ENCODE measurements at regions not wholly inside any gene's neighbourhood (a gene's known extent, or its start where the extent isn't known, plus 50 kb on each side); places are given as distances from the start of the nearest gene placed in this dataset.

DNA sequence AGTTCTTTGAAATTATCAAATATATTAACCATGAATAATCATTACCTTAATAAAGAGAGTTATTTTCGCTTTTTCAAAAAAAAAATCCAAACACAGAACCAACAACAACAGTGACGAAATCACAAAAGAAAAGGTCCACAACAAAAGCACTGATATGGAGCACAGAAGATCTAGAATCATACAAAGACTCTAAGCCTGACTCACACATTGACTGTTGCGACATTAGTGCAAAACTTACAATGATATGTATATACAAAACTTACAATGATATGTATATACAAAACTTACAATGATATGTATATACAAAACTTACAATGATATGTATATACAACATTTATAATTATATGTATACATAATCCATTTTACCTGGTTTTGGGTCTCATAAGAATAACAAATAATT is 117.7 kb downstream of the USP22 start:
- H3K36me3 ChIP-seq = no peaks in the 10 kb centered on the region
- WGBS, 2 donors (ENCODE audit: low coverage in 1 of 2) = 86 to 96% methylated on average over 3 of the region's 3 CpGs
- intact Hi-C loops (cut with DNase I; ENCODE audit: low total_unique reads) (no loop called here), in situ Hi-C loops (cut with MboI; ENCODE audit: low pct_ligation_motif_present in 1 of 4, low pct_unique_long_range_greater_than_20kb in 1 of 4, low sequenced_read_pairs in 3 of 4) (no loop called here)
- TF ChIP-seq EP300 (IDR thresholded peaks at IDR 0.05; ENCODE audit: low read depth) (no peak), POLR2AphosphoS5 (IDR thresholded peaks at IDR 0.05) (no peak), POLR2A (IDR thresholded peaks at IDR 0.05) (no peak)
- TF ChIP-seq, protein P1, sequence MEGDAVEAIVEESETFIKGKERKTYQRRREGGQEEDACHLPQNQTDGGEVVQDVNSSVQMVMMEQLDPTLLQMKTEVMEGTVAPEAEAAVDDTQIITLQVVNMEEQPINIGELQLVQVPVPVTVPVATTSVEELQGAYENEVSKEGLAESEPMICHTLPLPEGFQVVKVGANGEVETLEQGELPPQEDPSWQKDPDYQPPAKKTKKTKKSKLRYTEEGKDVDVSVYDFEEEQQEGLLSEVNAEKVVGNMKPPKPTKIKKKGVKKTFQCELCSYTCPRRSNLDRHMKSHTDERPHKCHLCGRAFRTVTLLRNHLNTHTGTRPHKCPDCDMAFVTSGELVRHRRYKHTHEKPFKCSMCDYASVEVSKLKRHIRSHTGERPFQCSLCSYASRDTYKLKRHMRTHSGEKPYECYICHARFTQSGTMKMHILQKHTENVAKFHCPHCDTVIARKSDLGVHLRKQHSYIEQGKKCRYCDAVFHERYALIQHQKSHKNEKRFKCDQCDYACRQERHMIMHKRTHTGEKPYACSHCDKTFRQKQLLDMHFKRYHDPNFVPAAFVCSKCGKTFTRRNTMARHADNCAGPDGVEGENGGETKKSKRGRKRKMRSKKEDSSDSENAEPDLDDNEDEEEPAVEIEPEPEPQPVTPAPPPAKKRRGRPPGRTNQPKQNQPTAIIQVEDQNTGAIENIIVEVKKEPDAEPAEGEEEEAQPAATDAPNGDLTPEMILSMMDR (IDR thresholded peaks at IDR 0.05) = no peak
- H3K27me3 ChIP-seq = no peaks in the 10 kb centered on the region
- no peak for DNase-seq
- no peak overlapping the region for H3K4me3 ChIP-seq
- peaks cover 0 to 8% (median 0%) of the 10 kb centered on the region in 4 donors for H3K4me1 ChIP-seq
- no peak overlapping the region for H3K27ac ChIP-seq
- H3K9me3 ChIP-seq = no peaks in the 10 kb centered on the region

DNA sequence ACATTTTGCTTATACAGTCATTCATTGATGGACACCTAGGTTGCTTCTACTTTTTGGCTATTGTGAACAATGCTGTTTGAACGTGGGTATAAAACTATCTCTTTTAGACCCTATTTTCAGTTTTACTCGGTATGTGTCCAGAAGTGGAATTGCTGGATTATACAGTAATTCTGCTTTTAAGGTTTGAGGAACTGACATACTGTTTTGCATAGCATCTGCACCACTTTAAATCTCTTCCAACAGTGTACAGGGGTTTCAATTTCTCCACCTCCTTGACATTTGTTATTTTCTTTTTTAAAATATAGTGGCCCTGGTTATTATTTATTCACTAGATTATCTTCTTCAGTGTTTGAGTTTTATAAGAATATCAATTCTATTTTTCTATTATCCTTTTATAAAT is 116.9 kb downstream of the USP22 start:
- intact Hi-C loops (cut with DNase I; ENCODE audit: low total_unique reads) (no loop called here), in situ Hi-C loops (cut with MboI; ENCODE audit: low pct_ligation_motif_present in 1 of 4, low pct_unique_long_range_greater_than_20kb in 1 of 4, low sequenced_read_pairs in 3 of 4) (no loop called here)
- 63 to 71% methylated on average over 2 of the region's 2 CpGs for WGBS, 2 donors (ENCODE audit: low coverage in 1 of 2)

DNA sequence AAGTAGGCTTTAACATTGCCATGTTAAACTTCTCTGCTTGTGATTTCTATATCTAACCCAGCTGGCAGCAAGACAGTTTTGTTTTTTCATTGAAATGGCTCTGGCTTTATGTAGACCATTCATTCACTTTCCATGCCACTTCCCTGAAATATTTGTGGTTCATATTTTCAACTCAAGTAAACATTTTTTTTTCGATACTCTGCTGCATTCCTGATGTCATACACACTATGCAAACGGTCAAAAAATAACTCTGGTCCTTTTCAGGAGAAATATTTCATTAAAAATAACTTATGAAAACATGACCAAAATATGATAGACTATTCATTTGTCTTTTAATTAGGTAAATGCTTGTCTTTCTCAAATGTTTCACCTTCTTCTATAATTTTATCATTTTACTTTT is 116.3 kb downstream of the USP22 start:
- Histone ChIP-seq H3K36me3 (no peaks in the 10 kb centered on the region), H3K27ac (no peak overlapping the region), H3K4me1 (peaks cover 0 to 12% (median 0%) of the 10 kb centered on the region in 4 donors), H3K9me3 (no peaks in the 10 kb centered on the region), H3K4me3 (no peak overlapping the region), H3K27me3 (no peaks in the 10 kb centered on the region)
- no peak for TF ChIP-seq EP300 (IDR thresholded peaks at IDR 0.05; ENCODE audit: low read depth)
- TF ChIP-seq, protein P1 (IDR thresholded peaks at IDR 0.05) = no peak
- TF ChIP-seq POLR2AphosphoS5 (IDR thresholded peaks at IDR 0.05) = no peak
- intact Hi-C loops (cut with DNase I; ENCODE audit: low total_unique reads) = no loop called here
- in situ Hi-C loops (cut with MboI; ENCODE audit: low pct_ligation_motif_present in 1 of 4, low pct_unique_long_range_greater_than_20kb in 1 of 4, low sequenced_read_pairs in 3 of 4) = no loop called here
- no peak for DNase-seq
- WGBS, 2 donors (ENCODE audit: low coverage in 1 of 2) = 50 to 53% methylated on average over 2 of the region's 2 CpGs

More for the DNA sequence above, 116.9 kb downstream of the USP22 start:
- DNase-seq = no peak
- no peak overlapping the region for H3K27ac ChIP-seq
- H3K36me3 ChIP-seq = no peaks in the 10 kb centered on the region
- H3K9me3 ChIP-seq = no peaks in the 10 kb centered on the region
- TF ChIP-seq EP300 (IDR thresholded peaks at IDR 0.05; ENCODE audit: low read depth) (no peak), POLR2AphosphoS5 (IDR thresholded peaks at IDR 0.05) (no peak), POLR2A (IDR thresholded peaks at IDR 0.05) (no peak)
- TF ChIP-seq, protein P1 (IDR thresholded peaks at IDR 0.05) = no peak
- no peak overlapping the region for H3K4me3 ChIP-seq
- H3K4me1 ChIP-seq = peaks cover 0 to 12% (median 0%) of the 10 kb centered on the region in 4 donors
- H3K27me3 ChIP-seq = no peaks in the 10 kb centered on the region

DNA sequence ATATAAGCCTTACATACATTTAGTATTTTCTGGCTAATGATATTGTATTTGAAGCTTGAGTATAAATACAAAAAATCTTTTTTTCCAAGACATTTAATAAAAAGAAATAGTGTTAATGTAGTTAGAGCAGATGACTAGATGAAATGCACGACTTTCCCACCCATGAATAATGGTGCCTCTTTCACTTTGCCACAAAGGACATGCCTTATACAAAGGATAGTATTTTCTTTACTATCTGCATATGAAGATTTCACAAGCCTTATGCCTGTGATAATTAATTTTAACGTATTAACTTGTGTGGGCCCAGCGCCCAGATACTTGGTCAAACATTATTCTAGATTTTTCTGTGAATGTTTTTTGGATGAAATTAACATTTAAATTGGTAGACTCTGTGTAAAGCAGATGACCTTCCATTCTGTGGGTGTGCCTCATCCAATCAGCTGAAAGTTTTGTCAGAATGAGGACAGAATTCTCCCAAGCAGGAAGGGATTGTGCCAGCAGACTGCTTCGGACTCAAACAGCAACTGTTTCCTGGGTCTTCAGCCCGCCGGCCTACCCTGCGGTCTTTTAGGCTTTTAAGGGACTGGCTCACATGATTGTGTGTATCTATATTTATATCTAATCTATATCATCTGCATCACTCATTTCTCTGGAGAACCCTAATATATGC is 115.4 kb downstream of the USP22 start:
- H3K4me3 ChIP-seq = no peak overlapping the region
- no peaks in the 10 kb centered on the region for H3K9me3 ChIP-seq
- in situ Hi-C loops (cut with MboI; ENCODE audit: low pct_ligation_motif_present in 1 of 4, low pct_unique_long_range_greater_than_20kb in 1 of 4, low sequenced_read_pairs in 3 of 4) = no loop called here
- intact Hi-C loops (cut with DNase I; ENCODE audit: low total_unique reads) = no loop called here
- peaks cover 0 to 12% (median 0%) of the 10 kb centered on the region in 4 donors for H3K4me1 ChIP-seq
- TF ChIP-seq POLR2AphosphoS5 (IDR thresholded peaks at IDR 0.05) (no peak), POLR2A (IDR thresholded peaks at IDR 0.05) (no peak), EP300 (IDR thresholded peaks at IDR 0.05; ENCODE audit: low read depth) (no peak)
- TF ChIP-seq, protein P1 (IDR thresholded peaks at IDR 0.05) = no peak
- DNase-seq = no peak
- no peaks in the 10 kb centered on the region for H3K36me3 ChIP-seq
- 77 to 83% methylated on average over 1 to 7 of the region's 7 CpGs for WGBS, 2 donors (ENCODE audit: low coverage in 1 of 2)
- no peaks in the 10 kb centered on the region for H3K27me3 ChIP-seq
- peak overlapping the region in 1 of 4 donors; percentile 70 for H3K27ac ChIP-seq

Measured in transverse colon (tissue), 4 donors.